Heart right ventricle (tissue), 16 donors: ENCODE measurements at regions not wholly inside any gene's neighbourhood (a gene's known extent, or its start where the extent isn't known, plus 50 kb on each side); places are given as distances from the start of the nearest gene placed in this dataset.

Source experiments
- ATAC-seq, 8 donors: fragments of 200-7000 bp; cut with Tn5 transposase; one replicate each; pipeline ENCODE4 v1.9.1; 2020; ENCODE audit warnings: mild to moderate bottlenecking in 8 of 8, moderate library complexity in 8 of 8, moderate number of reproducible peaks in 1 of 8
- DNase-seq, 2 donors: peaks; one replicate each; pipeline ENCODE4 v3.0.0-alpha.2; 2020
- H3K27ac ChIP-seq, 10 donors: fragments of 200-600 bp; sonication (generic) in 2 of 10; one replicate each; pipeline versions ENCODE4 v1.5.0 to v1.8.0; 2020 to 2022; ENCODE audit warnings: mild to moderate bottlenecking in 3 of 10
- H3K27me3 ChIP-seq, 7 donors: fragments of 200-600 bp; one replicate each; pipeline ENCODE4 v1.8.0; 2021 to 2022; ENCODE audit warnings: mild to moderate bottlenecking in 2 of 7
- H3K36me3 ChIP-seq, 9 donors: fragments of 200-600 bp; sonication (generic) in 1 of 9; one replicate each; pipeline versions ENCODE4 v1.5.0 to v1.8.0; 2020 to 2022; ENCODE audit warnings: mild to moderate bottlenecking in 2 of 9
- H3K4me1 ChIP-seq, 9 donors: fragments of 200-600 bp; sonication (generic) in 1 of 9; one replicate each; pipeline versions ENCODE4 v1.5.0 to v1.8.0; 2020 to 2022; ENCODE audit warnings: mild to moderate bottlenecking in 4 of 9
- H3K4me3 ChIP-seq, 10 donors: fragments of 200-600 bp; sonication (generic) in 2 of 10; one replicate each; pipeline versions ENCODE4 v1.5.0 to v1.8.0; 2020 to 2022; ENCODE audit warnings: mild to moderate bottlenecking in 7 of 10, moderate library complexity in 2 of 10
- H3K9me3 ChIP-seq, 11 donors: fragments of 200-600 bp in 10 of 11; sonication (generic) in 2 of 11; one replicate each; pipeline versions ENCODE4 v1.5.0 to v1.8.0; 2013 to 2022; ENCODE audit warnings: mild to moderate bottlenecking in 2 of 11, control low read depth in 1 of 11, moderate library complexity in 1 of 11
- CTCF ChIP-seq, 9 donors: fragments of 200-600 bp; sonication (generic) in 2 of 9; IDR thresholded peaks; one replicate each; pipeline versions ENCODE4 v1.5.0 to v1.8.0; 2021 to 2022; ENCODE audit warnings: antibody characterized with exemption in 9 of 9, mild to moderate bottlenecking in 5 of 9, moderate library complexity in 1 of 9
- WGBS, 2 donors: extraction: QIAGEN DNeasy Blood & Tissue Kit; methylation state at CpG; one replicate each; pipeline ENCODE4 v1.1.7; 2013; ENCODE audit warnings: inconsistent platforms in 1 of 2; 5-methylcytosine and 5-hydroxymethylcytosine counted together
- intact Hi-C, 10 donors: fragments of 100-400 bp; cut with DNase I; formaldehyde crosslinking; loops; one replicate each; pipeline versions ENCODE4 v1.11.1 to v1.14.2; 2022
- donor health status: Arrhythmogenic right ventricular cardiomyopathy.
- donor health status: ischemic (EF 13 %, LVEDD 7.1; RV severe dilation, severe dysfunction).
- donor health status: healthy with polysubstance abuse.
- donor health status: DM: no; HTN: yes; CAD: no.
- donor health status: DM: no; HTN: no; CAD: no.
- donor health status: ischemic (EF 25% LVEDD 6.9; RV normal size, moderate dysfunction).
- donor health status: ischemic (EF 25% LVEDD 5.7; RV mildly dilated, moderate dysfunction).
- donor health status: healthy.
- donor health status: DM: yes; HTN: yes; CAD: no.
- donor health status: Ischemic cardiomyopathy.
- donor health status: ischemic (EF 35%, LVEDD 5.7; RV mildly dilated, moderate dysfunction).
- donor health status: nonischemic (EF 11% LVEDD 7.7; RV severe dilation, severe dysfunction).
- donor health status: DM: yes; HTN: yes; CAD: no.
- donor health status: PGD.
- donor health status: ischemic (EF 29% LVEDD 5.4; RV normal size, mild dysfunction).
- donor health status: nonischemic (EF 23%, LVEDD 6.1; RV moderate dilation, normal function).

GRCh38 chr3:73718326-73719110 lies 93.8 kb upstream of the PDZRN3 start:
- no peaks in the 10 kb centered on the region for H3K27me3 ChIP-seq
- no peak overlapping the region for H3K27ac ChIP-seq
- ATAC-seq (no peak), DNase-seq (no peak)
- peaks cover 0 to 18% (median 0%) of the 10 kb centered on the region in 9 donors for H3K4me1 ChIP-seq
- H3K9me3 ChIP-seq, result peaks cover 0 to 5% (median 0%) of the 10 kb centered on the region in 11 donors
- no peak overlapping the region for H3K4me3 ChIP-seq
- H3K36me3 ChIP-seq, result no peaks in the 10 kb centered on the region
- no peak for TF ChIP-seq CTCF (IDR thresholded peaks at IDR 0.05)
- WGBS, 2 donors, result 75 to 86% methylated on average over 5 of the region's 5 CpGs
- intact Hi-C loops, result no loop called here

- Histone ChIP-seq H3K27ac (no peak overlapping the region), H3K9me3 (peaks cover 0 to 5% (median 0%) of the 10 kb centered on the region in 11 donors), H3K4me1 (peaks cover 0 to 18% (median 0%) of the 10 kb centered on the region in 9 donors), H3K36me3 (no peaks in the 10 kb centered on the region), H3K27me3 (no peaks in the 10 kb centered on the region), H3K4me3 (no peak overlapping the region)
- intact Hi-C loops, result no loop called here
- DNase-seq, result no peak
- TF ChIP-seq CTCF (IDR thresholded peaks at IDR 0.05), result no peak
- WGBS, 2 donors, result 86 to 89% methylated on average over 3 of the region's 3 CpGs
- ATAC-seq, result no peak
Measured at GRCh38 chr3:73716418-73716817, 91.7 kb upstream of the PDZRN3 start.

- no peak for TF ChIP-seq CTCF (IDR thresholded peaks at IDR 0.05)
- intact Hi-C loops, result no loop called here
- Histone ChIP-seq H3K9me3 (no peaks in the 10 kb centered on the region), H3K4me3 (no peak overlapping the region), H3K4me1 (peaks cover 0 to 5% (median 0%) of the 10 kb centered on the region in 9 donors), H3K36me3 (no peaks in the 10 kb centered on the region), H3K27me3 (no peaks in the 10 kb centered on the region), H3K27ac (no peak overlapping the region)
- DNase-seq (no peak), ATAC-seq (no peak)
- WGBS, 2 donors, result 88 to 98% methylated on average over 1 of the region's 1 CpG
Measured at GRCh38 chr3:73710340-73710739, 85.6 kb upstream of the PDZRN3 start.

- no peak for TF ChIP-seq CTCF (IDR thresholded peaks at IDR 0.05)
- Histone ChIP-seq H3K36me3 (no peaks in the 10 kb centered on the region), H3K27me3 (no peaks in the 10 kb centered on the region), H3K9me3 (no peaks in the 10 kb centered on the region), H3K27ac (no peak overlapping the region), H3K4me3 (no peak overlapping the region), H3K4me1 (peaks cover 0 to 5% (median 0%) of the 10 kb centered on the region in 9 donors)
- 95 to 97% methylated on average over 1 of the region's 1 CpG for WGBS, 2 donors
- intact Hi-C loops, result no loop called here
- no peak for ATAC-seq
- no peak for DNase-seq
Measured at GRCh38 chr3:73709712-73710111, 85.0 kb upstream of the PDZRN3 start.
